Thyroid gland (tissue), 4 donors: ENCODE measurements at regions not wholly inside any gene's neighbourhood (a gene's known extent, or its start where the extent isn't known, plus 50 kb on each side); places are given as distances from the start of the nearest gene placed in this dataset.

ENCODE experiments used
- CTCF ChIP-seq, 6 experiments: fragments of 200-600 bp in 3 of 6; fragments of 450-650 bp in 3 of 6; sonication (generic) in 3 of 6; IDR thresholded peaks; one replicate each; pipeline ENCODE4 v1.5.1; 2016 to 2019; ENCODE audit warnings: antibody characterized with exemption in 6 of 6, mild to moderate bottlenecking in 2 of 6, inconsistent platforms in 1 of 6, moderate library complexity in 1 of 6
- POLR2A ChIP-seq, 2 donors: fragments of 450-650 bp; IDR thresholded peaks; one replicate each; pipeline ENCODE4 v1.6.1; 2017; ENCODE audit warnings: antibody characterized with exemption in 2 of 2, mild to moderate bottlenecking in 2 of 2, moderate library complexity in 1 of 2

- TF ChIP-seq CTCF (IDR thresholded peaks at IDR 0.05) (no peak), POLR2A (IDR thresholded peaks at IDR 0.05) (no peak)
Observed at GRCh38 chr5:32887390-32887789, 176.3 kb downstream of the NPR3 start.
